ENCODE measurements at regions not wholly inside any gene's neighbourhood (a gene's known extent, or its start where the extent isn't known, plus 50 kb on each side); places are given as distances from the start of the nearest gene placed in this dataset.
"Not testable (repeated sequence)": the region's sequence is repeated elsewhere in the genome, so short reads cannot be mapped to it uniquely, and the experiment has no call there.

- ATAC-seq: peak; percentile 9
These were observed 119.5 kb downstream of the IGLL1 start for GRCh38 chr22:23460517-23461031.

GRCh38 chr22:23459645-23460516 lies 120.2 kb downstream of the IGLL1 start:
- not testable (repeated sequence) for ATAC-seq

GRCh38 chr22:23458663-23459541 lies 121.2 kb downstream of the IGLL1 start:
- ATAC-seq: peak; percentile 59

- ATAC-seq: no peak
These were observed 122.6 kb downstream of the IGLL1 start for GRCh38 chr22:23457380-23457985.

GRCh38 chr22:23456666-23457379 lies 123.3 kb downstream of the IGLL1 start:
- not testable (repeated sequence) for ATAC-seq

GRCh38 chr22:23454345-23454744 lies 125.7 kb downstream of the IGLL1 start:
- ATAC-seq: not testable (repeated sequence)

- ATAC-seq: no peak
These were observed 126.8 kb downstream of the IGLL1 start for GRCh38 chr22:23453277-23453676.

- ATAC-seq: no peak
These were observed 127.7 kb downstream of the IGLL1 start for GRCh38 chr22:23452231-23453010.

GRCh38 chr22:23451452-23452230 lies 128.4 kb downstream of the IGLL1 start:
- ATAC-seq: not testable (repeated sequence)

GRCh38 chr22:23450821-23451220 lies 129.3 kb downstream of the IGLL1 start:
- ATAC-seq: peak; percentile 17

GRCh38 chr22:23450434-23450795 lies 129.7 kb downstream of the IGLL1 start:
- no peak for ATAC-seq

GRCh38 chr22:23449748-23450433 lies 130.2 kb downstream of the IGLL1 start:
- ATAC-seq: peak; percentile 21

GRCh38 chr22:23448499-23449288 lies 131.4 kb downstream of the IGLL1 start:
- ATAC-seq: not testable (repeated sequence)

GRCh38 chr22:23446796-23447350 lies 133.2 kb downstream of the IGLL1 start:
- no peak for ATAC-seq

- not testable (repeated sequence) for ATAC-seq
These were observed 133.9 kb downstream of the IGLL1 start for GRCh38 chr22:23446194-23446593.

GRCh38 chr22:23443905-23444304 lies 136.2 kb downstream of the IGLL1 start:
- not testable (repeated sequence) for ATAC-seq

- not testable (repeated sequence) for ATAC-seq
These were observed 140.5 kb downstream of the IGLL1 start for GRCh38 chr22:23439581-23439980.

- no peak for ATAC-seq
These were observed 141.9 kb downstream of the IGLL1 start for GRCh38 chr22:23438216-23438615.

GRCh38 chr22:23437779-23438178 lies 142.3 kb downstream of the IGLL1 start:
- ATAC-seq: no peak

Measured in esophagus mucosa (tissue), 1 donor.